Stimulated activated CD4-positive, alpha-beta T cell treated with anti-CD3 and anti-CD28 coated beads, Interleukin-4, amount 100 ng/mL, for 4 hours (primary cell): ENCODE measurements at regions not wholly inside any gene's neighbourhood (a gene's known extent, or its start where the extent isn't known, plus 50 kb on each side); places are given as distances from the start of the nearest gene placed in this dataset.
"Not testable (repeated sequence)": the region's sequence is repeated elsewhere in the genome, so short reads cannot be mapped to it uniquely, and the experiment has no call there.

Experiments
- DNase-seq, 2 experiments: peaks; one replicate each; pipeline ENCODE4 v3.0.0-alpha.2; 2020

GRCh38 chr13:32828711-32829110 is 187.5 kb upstream of the KL start:
- no peak for DNase-seq

DNA sequence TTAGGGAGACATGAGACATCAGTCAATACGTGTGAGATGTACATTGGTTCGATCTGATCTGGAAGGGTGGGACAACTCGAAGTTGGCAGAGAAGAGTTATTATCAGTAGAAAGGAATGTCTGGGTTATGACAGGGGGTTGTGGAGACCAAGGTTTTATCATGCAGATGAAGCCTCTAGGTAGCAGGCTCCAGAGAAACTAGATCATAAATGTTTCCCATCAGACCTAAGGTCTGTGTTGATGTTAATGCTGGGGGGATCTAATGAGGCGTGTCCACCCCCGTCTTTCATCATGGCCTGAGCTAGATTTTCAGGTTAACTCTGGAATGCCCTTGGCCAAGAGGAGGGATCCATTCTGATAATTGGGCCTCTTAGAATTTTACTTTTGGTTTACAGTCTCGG is 187.0 kb upstream of the KL start:
- DNase-seq = no peak

GRCh38 chr13:32829676-32830335 is 186.4 kb upstream of the KL start:
- no peak for DNase-seq

DNA sequence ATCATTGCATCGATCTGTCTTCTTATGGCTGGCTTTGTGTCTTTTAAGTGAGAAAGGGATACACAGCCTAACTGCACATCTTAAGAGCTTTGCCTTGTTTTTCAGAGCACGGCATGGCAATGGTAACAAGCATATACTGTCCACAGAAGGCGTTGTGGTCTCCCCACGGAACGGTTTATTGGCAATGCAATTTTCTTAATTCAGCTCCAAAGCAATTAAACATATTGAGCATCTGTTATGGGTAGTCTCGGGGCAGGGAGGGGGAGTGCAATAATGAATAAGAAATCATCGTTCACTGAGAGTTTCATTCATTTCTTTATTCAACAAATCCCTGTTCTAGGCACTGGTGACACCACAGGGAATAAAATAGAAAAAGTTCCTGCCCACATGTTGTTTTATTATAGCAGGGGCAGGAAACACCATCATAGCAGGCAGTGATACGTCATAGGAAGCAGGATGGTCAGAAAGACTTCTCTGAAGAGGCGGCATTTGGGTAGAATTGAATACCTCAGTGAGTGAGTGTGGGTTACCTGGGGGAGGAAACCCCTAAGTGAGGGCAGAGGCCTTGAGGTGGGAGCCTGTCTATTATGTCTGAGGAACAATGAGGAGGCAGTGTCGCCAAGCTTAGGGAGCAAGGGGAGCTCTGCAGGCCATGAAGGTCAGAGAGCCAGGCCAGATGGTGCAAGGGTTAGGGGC is 185.7 kb upstream of the KL start:
- DNase-seq = no peak

- no peak for DNase-seq
These were observed 178.8 kb upstream of the KL start for GRCh38 chr13:32837307-32837972.

GRCh38 chr13:32837973-32838927 is 178.0 kb upstream of the KL start:
- no peak for DNase-seq

DNA sequence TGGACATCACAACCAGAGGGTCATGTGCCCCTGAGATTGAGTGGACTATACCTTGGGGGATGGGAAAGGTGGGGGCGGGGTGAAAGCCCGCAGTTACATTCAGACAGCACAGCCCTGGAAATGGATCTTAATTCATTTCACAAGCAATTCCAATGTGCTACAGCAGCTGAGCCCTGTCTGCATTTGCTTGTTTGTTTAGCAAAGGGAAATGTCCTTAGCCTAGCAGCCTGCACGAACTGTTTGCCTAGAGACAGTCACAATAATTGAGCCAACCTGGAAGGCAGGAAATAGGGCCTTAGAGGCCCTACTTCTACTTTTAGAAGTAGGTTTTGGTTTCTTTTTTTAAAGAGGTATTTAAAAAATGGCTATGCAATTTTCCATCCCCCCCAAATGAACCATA is 177.3 kb upstream of the KL start:
- DNase-seq = no peak

GRCh38 chr13:32840113-32840512 is 176.1 kb upstream of the KL start:
- DNase-seq = no peak

DNA sequence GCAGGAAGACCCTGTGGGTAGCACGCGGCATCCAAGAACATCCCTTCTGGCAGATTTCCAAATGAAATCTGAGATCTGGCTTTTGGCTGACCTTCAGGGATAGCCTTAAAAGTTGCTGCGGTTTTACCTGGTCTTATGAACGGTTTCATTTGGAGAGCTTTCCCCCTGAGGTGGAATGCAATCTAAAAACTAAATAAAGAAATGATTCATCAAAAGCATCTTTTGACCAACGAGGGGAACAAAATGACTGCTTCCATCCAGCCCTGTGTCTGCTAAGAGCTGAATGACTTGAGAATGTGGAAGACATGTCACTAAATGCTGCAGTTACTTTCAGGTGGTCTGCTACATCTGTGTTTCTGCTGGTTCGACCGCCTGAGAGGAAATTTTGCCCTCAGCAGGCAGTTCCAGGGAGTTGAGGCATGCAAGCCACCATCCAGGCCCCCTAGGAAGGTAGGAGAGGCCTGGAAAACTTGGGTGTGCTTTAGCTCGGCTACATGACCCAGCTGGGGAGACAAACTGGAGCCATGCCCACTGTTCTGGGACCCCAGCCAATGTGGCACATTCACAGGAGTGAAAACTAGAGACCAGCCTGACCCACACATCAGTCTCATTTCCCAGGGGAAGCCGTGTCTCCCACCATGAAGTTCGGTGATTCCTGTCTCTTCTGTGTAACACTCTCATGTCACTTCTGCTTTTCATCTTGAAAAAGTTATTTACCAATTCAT is 175.1 kb upstream of the KL start:
- no peak for DNase-seq

GRCh38 chr13:32845952-32846950 is 170.0 kb upstream of the KL start:
- DNase-seq = peak in 1 of 2 experiments; percentile 4

DNA sequence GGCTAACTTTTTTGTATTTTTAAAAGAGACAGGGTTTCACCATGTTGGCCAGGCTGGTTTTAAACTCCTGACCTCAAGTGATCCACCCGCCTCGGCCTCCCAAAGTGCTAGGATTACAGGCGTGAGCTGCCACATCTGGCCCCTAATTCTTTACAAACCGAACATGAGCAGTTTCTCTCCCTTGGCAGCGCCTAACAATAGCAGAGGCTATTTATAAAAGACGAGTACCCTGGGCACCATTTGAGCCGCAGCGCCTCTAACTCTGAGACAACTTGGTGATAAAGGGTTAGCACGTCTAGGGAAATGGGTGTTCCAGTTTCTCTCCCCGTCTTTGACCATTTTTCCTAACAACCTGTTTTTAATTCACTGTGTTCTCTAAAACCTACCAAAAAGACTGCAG is 168.2 kb upstream of the KL start:
- DNase-seq = not testable (repeated sequence)

DNA sequence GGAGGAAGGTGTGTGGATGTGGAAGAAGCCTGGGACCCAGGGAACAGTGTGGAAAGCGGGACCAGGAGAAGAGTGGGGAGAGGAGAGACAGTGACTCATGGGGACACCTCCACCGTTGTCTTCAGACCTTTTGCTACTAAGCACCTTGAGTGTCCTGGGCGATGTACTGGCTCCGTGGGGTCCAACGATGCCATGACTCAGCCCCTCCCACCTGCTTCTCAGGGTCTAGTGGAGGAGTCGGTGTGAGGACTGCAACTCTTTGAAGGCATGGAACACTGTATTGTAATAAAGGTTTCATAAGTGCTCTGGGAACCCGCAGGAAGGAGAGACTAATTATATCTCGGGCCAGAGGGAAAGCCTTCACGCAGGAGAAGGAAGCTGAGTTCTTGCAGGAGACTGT is 166.9 kb upstream of the KL start:
- DNase-seq = no peak

- DNase-seq = no peak
These were observed 165.7 kb upstream of the KL start for GRCh38 chr13:32850316-32851052.

DNA sequence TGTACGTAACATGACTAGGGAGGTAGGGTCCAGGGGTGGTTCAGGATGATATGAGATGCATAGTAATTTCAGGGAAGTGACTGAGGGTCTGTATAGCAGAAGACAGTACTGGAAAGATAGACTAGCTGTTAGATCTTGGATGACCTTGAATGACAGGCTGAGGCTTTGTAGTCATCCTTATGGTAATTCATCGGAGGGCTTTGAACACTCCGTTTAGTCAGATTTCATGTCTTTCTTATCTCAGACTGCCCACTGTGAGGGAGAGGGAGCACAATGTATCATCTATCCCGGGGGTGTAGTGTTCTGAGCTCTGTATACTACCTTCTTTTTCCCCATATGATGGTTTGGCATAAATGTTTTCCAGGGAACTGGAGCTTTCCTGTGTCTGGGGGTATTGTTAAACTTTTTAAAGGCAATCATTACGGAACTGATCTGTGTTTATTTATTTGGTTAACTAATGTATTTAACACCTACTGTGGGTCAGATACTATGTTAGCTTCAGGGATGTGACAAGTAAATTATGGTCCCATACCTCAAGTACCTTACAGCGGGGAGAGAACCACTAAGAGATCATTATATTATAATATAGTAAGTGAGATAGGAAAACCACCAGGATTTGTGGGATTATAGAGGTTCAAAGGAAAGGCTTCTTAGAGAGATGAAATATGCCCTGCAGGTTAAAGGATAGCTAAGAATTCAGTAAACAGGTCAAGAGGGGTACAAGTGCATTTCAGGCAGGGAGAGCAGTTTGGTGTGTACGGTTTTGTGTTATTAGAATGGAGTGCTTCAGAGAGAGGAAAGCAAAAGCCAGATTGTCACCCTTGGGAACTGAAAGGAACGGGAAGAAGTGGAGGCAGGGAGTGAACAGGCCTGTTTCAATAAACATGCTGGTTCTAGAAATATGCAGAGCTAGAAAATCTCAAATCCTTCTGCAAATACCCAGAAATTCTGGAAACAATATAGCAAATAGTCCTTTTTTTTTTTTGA is 164.8 kb upstream of the KL start:
- DNase-seq = no peak

DNA sequence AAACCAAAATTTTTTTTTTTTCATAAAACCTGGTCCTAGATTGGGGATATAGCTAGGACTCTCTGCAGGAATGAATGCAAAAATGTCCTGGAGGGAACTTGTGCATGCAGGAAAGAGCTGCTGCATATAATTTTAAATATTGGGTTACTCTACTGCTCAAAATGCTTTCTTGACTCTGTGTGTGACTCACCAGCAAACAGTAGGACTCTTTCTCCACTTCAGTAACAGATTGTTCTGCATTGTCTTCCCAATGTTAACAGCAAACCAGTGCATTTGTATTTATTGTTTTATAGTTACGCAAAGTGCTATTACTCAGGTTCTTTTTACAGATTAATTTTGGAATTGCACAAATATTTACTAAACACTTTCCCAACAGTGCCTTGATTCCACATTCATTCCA is 163.7 kb upstream of the KL start:
- no peak for DNase-seq

GRCh38 chr13:32857077-32857476 is 159.1 kb upstream of the KL start:
- DNase-seq = no peak

- DNase-seq = no peak
These were observed 158.5 kb upstream of the KL start for GRCh38 chr13:32857689-32858088.

DNA sequence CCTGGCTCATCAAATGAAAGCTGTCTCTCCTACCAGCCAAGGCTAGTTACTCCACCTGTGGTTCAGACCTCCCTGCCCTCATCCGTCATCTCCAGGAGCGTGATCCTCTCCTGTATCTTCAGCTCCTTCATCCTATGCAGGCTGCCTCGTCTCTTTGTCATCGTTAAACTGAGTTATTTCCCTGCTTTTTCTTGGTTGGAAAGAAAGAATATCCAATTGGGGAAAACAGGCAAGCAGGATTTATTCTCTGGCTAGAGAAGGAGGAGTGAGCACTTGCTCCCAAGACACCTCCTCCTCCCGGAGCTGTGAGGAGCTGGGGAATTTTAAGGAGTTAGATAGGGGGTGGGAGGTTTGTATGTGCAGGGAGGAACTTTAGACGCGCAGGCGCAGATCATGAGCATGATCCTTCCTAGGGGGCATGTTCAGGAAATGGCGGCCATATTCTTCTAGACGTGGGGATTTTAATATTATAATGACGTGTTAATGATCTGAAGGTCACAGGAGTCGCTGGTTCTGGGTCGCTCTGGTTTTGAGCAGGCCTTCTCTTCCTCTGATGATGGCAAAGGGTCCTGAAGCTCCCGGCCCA is 156.4 kb upstream of the KL start:
- DNase-seq = no peak

GRCh38 chr13:32861304-32861703 is 154.9 kb upstream of the KL start:
- DNase-seq = no peak
